Hepatocyte (in vitro differentiated cells): ENCODE measurements at regions not wholly inside any gene's neighbourhood (a gene's known extent, or its start where the extent isn't known, plus 50 kb on each side); places are given as distances from the start of the nearest gene placed in this dataset.

ENCODE experiments used
- CTCF ChIP-seq: fragments of 200-600 bp; sonication (generic); IDR thresholded peaks from 2 replicates; pipeline ENCODE4 v1.5.1; 2016; ENCODE audit warnings: antibody characterized with exemption, mild to moderate bottlenecking; ENCODE audit not compliant: poor library complexity
- EZH2 ChIP-seq: fragments of 200-600 bp; sonication (generic); IDR thresholded peaks from 2 replicates; pipeline ENCODE4 v1.6.1; 2016; ENCODE audit warnings: antibody characterized with exemption, mild to moderate bottlenecking, borderline replicate concordance
- EZH2phosphoT487 ChIP-seq: fragments of 200-600 bp; sonication (generic); IDR thresholded peaks from one replicate; pipeline ENCODE4 v1.6.1; 2018; ENCODE audit warnings: antibody characterized with exemption, mild to moderate bottlenecking, low read depth, moderate library complexity; ENCODE audit not compliant: unreplicated experiment, severe bottlenecking

GRCh38 chr1:81006502-81006901, 794.2 kb upstream of the ADGRL2 start:
- TF ChIP-seq CTCF = no peak
- no peak for TF ChIP-seq EZH2phosphoT487
- TF ChIP-seq EZH2 = no peak
